GM12878 (cell line): ENCODE measurements at regions not wholly inside any gene's neighbourhood (a gene's known extent, or its start where the extent isn't known, plus 50 kb on each side); places are given as distances from the start of the nearest gene placed in this dataset.

ENCODE experiments used
- ATAC-seq: fragments of 200-7000 bp; cut with Tn5 transposase; 3 replicates; pipeline ENCODE4 v1.9.1; 2020; ENCODE audit warnings: mild to moderate bottlenecking, moderate library complexity
- BruUV-seq: library from RNA; stranded (reverse); fragments of 400-500 nt; replicated peaks from 2 replicates; lab custom pipeline; 2021; lab: Mats Ljungman, UMichigan
- CTCF ChIA-PET: fragments of 300-600 bp; sonication (Branson Sonifier 250); formaldehyde crosslinking; extraction: SDS; loops from one replicate; lab custom pipeline; 2021; ENCODE audit warnings: inconsistent platforms; lab: Yijun Ruan, JAX
- POLR2A ChIA-PET: fragments of 350-600 bp; formaldehyde crosslinking; extraction: SDS; loops from one replicate; lab custom pipeline; 2021; ENCODE audit warnings: inconsistent platforms; lab: Charles Lee
- RAD21 ChIA-PET: fragments of 300-600 bp; sonication (Branson Sonifier 250); formaldehyde crosslinking; loops from one replicate; lab custom pipeline; 2023; ENCODE audit warnings: antibody characterized with exemption; ENCODE audit not compliant: unreplicated experiment; lab: Charles Lee
- SMC1A ChIA-PET: fragments of 300-600 bp; sonication (Branson Sonifier 250); formaldehyde crosslinking; loops from one replicate; lab custom pipeline; 2023; ENCODE audit not compliant: unreplicated experiment, uncharacterized antibody; lab: Charles Lee
- DNase-seq: peaks from one replicate; pipeline ENCODE4 v3.0.0-alpha.2; 2011; ENCODE audit warnings: low read depth, low spot score
- FAIRE-seq: peaks from 3 replicates; lab custom pipeline; 2011; peaks lifted over from hg19 to GRCh38; lab: Jason Lieb, UNC
- H2AFZ ChIP-seq: 2 replicates; pipeline ENCODE4 v1.6.0; 2011; ENCODE audit warnings: low read depth, low read length, control low read depth; ENCODE audit not compliant: control insufficient read depth
- H3K27ac ChIP-seq: 2 replicates; pipeline ENCODE4 v1.5.1; 2011; ENCODE audit warnings: control low read depth; ENCODE audit not compliant: control insufficient read depth, insufficient read depth
- H3K27me3 ChIP-seq, 2 experiments: replicated peaks in 1 of 2; 2 replicates each; pipeline versions ENCODE4 v1.6.0 to v1.6.1; 2011; ENCODE audit warnings: low read length in 1 of 2; ENCODE audit not compliant: control insufficient read depth in 2 of 2, insufficient read depth in 2 of 2
- H3K36me3 ChIP-seq, 2 experiments: 2 replicates each; pipeline ENCODE4 v1.5.1; 2011; ENCODE audit warnings: low read length in 1 of 2; ENCODE audit not compliant: control insufficient read depth in 2 of 2, insufficient read depth in 2 of 2
- H3K4me1 ChIP-seq: 2 replicates; pipeline ENCODE4 v1.6.1; 2011; ENCODE audit warnings: mild to moderate bottlenecking, low read length, moderate library complexity, mixed read lengths; ENCODE audit not compliant: control insufficient read depth, insufficient read depth
- H3K4me2 ChIP-seq: 2 replicates; pipeline ENCODE4 v1.6.0; 2011; ENCODE audit warnings: control low read depth; ENCODE audit not compliant: control insufficient read depth, insufficient read depth
- H3K4me3 ChIP-seq: fragments of 200-600 bp; sonication (generic); 2 replicates; pipeline ENCODE4 v1.5.1; 2016
- H3K79me2 ChIP-seq: 2 replicates; pipeline ENCODE4 v1.6.0; 2011; ENCODE audit warnings: low read length; ENCODE audit not compliant: control insufficient read depth, insufficient read depth
- H3K9ac ChIP-seq: 2 replicates; pipeline ENCODE4 v1.8.0; 2011; ENCODE audit warnings: low read length, control low read depth, mixed read lengths; ENCODE audit not compliant: control insufficient read depth, insufficient read depth
- H3K9me3 ChIP-seq: replicated peaks from 3 replicates; pipeline ENCODE4 v1.5.1; 2011; ENCODE audit warnings: mild to moderate bottlenecking, low read length; ENCODE audit not compliant: control insufficient read depth, insufficient read depth
- H4K20me1 ChIP-seq: 2 replicates; pipeline ENCODE4 v1.6.0; 2011; ENCODE audit not compliant: control insufficient read depth, insufficient read depth
- BRCA1 ChIP-seq: IDR thresholded peaks from 2 replicates; pipeline ENCODE4 v1.6.1; 2011; ENCODE audit warnings: low read depth, low read length, improper control_type of control experiment
- CHD2 ChIP-seq: IDR thresholded peaks from 2 replicates; pipeline ENCODE4 v1.6.1; 2011; ENCODE audit warnings: low read depth, low read length, improper control_type of control experiment, borderline replicate concordance
- ELK1 ChIP-seq: IDR thresholded peaks from 2 replicates; pipeline ENCODE4 v1.6.1; 2012; ENCODE audit warnings: low read depth, low read length, improper control_type of control experiment
- ETV6 ChIP-seq, 2 experiments: fragments of 450-650 bp in 1 of 2; IDR thresholded peaks in 1 of 2; conservative IDR thresholded peaks in 1 of 2; 2 replicates each; pipeline ENCODE4 v1.6.1; 2014; ENCODE audit warnings: antibody characterized with exemption in 1 of 2, borderline replicate concordance in 1 of 2, low read depth in 1 of 2, mild to moderate bottlenecking in 1 of 2, moderate library complexity in 1 of 2
- EZH2 ChIP-seq: IDR thresholded peaks from 2 replicates; pipeline ENCODE4 v1.6.1; 2012; ENCODE audit warnings: low read depth, mild to moderate bottlenecking, control low read depth, inconsistent platforms, low read length, borderline replicate concordance; ENCODE audit not compliant: control insufficient read depth
- FOS ChIP-seq: IDR thresholded peaks from 3 replicates; pipeline ENCODE4 v1.6.1; 2011; ENCODE audit warnings: borderline replicate concordance; ENCODE audit not compliant: insufficient read length; ENCODE audit errors: extremely low read depth
- FOXK2 ChIP-seq: fragments of 450-650 bp; IDR thresholded peaks from 2 replicates; pipeline ENCODE4 v1.6.1; 2017; ENCODE audit warnings: mild to moderate bottlenecking, moderate library complexity
- RBBP5 ChIP-seq: fragments of 200-600 bp; sonication (generic); conservative IDR thresholded peaks from 2 replicates; pipeline ENCODE4 v1.6.1; 2016
- ZNF207 ChIP-seq: fragments of 450-650 bp; IDR thresholded peaks from 2 replicates; pipeline ENCODE4 v1.6.1; 2014; ENCODE audit warnings: antibody characterized with exemption, mild to moderate bottlenecking, borderline replicate concordance
- ZNF384 ChIP-seq: IDR thresholded peaks from 2 replicates; pipeline ENCODE4 v1.6.1; 2012; ENCODE audit warnings: low read depth, mild to moderate bottlenecking, low read length, improper control_type of control experiment, borderline replicate concordance
- WGBS: methylation state at CpG from one replicate; pipeline ENCODE4 v1.1.6; 2016; ENCODE audit warnings: low lambda C conversion rate; ENCODE audit not compliant: insufficient replicate concordance, insufficient coverage; ENCODE audit errors: missing lambda C conversion rate; 5-methylcytosine and 5-hydroxymethylcytosine counted together
- in situ Hi-C: fragments of 300-500 bp; cut with MboI; formaldehyde crosslinking; loops from 9 replicates; pipeline ENCODE4 v1.14.3; 2018; ENCODE audit warnings: mixed read lengths
- intact Hi-C: fragments of 100-400 bp; cut with micrococcal nuclease; formaldehyde crosslinking; loops from one replicate; pipeline ENCODE4 v1.14.2; 2022; ENCODE audit not compliant: unreplicated experiment
- TF ChIP-seq, protein P1 (sequence below): fragments of 450-650 bp; IDR thresholded peaks from 2 replicates; pipeline ENCODE4 v1.6.1; 2018; ENCODE audit warnings: borderline replicate concordance, mild to moderate bottlenecking; ENCODE audit not compliant: partially characterized antibody

- TF ChIP-seq FOS (no peak), EZH2 (no peak)
Observed at GRCh38 chr6:108751851-108752732, 96.1 kb upstream of the ARMC2 start (continued).

DNA sequence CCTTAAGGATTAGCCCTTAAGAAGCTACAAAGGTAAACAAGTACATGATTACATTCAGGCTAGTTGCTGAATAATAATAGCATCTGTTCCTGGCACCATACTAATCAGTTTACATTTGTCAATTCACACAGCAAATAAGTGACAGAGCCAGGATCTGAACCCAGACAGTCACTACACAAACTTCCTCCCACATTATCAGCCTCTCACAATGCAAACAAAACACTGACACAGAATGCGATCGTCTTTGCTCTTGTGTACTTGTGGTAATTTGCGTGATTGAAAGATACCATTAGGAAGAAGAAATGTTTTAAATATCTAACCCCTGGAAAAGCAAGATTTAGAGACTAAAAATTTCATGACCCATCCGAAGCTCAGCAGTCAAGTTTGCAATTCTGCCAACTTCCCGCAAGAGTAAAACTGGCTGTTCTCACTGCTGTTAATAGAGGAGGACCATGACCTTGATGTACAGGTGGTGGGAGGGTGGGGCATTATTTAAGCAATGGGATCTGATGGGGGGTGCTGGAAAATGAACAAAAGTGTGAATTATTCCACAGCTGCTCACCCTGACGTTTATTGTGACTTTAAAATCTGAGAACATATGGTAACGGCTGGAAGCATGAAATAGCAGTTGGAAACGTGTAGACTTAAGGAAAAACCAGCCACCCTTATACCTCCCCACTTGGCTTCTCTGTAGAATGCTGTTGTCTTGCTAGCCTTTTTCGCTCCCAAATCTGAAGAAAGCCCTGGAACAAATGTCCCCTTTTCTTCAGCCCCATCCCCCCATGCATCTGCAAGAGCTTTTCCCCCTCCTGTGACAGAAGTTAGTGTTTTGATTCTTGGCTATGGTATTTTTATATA is 95.3 kb upstream of the ARMC2 start:
- no peaks in the 10 kb centered on the region for H3K9me3 ChIP-seq
- TF ChIP-seq RBBP5 (no peak), ZNF207 (no peak), BRCA1 (no peak), FOS (no peak), FOXK2 (no peak), ZNF384 (no peak), ETV6 (conservative IDR thresholded peaks at IDR 0.05 in 1 of 2, IDR thresholded peaks at IDR 0.05 in 1 of 2; ENCODE audit: borderline replicate concordance in 1 of 2, low read depth in 1 of 2) (no peak), CHD2 (no peak), ELK1 (no peak)
- TF ChIP-seq, protein P1, sequence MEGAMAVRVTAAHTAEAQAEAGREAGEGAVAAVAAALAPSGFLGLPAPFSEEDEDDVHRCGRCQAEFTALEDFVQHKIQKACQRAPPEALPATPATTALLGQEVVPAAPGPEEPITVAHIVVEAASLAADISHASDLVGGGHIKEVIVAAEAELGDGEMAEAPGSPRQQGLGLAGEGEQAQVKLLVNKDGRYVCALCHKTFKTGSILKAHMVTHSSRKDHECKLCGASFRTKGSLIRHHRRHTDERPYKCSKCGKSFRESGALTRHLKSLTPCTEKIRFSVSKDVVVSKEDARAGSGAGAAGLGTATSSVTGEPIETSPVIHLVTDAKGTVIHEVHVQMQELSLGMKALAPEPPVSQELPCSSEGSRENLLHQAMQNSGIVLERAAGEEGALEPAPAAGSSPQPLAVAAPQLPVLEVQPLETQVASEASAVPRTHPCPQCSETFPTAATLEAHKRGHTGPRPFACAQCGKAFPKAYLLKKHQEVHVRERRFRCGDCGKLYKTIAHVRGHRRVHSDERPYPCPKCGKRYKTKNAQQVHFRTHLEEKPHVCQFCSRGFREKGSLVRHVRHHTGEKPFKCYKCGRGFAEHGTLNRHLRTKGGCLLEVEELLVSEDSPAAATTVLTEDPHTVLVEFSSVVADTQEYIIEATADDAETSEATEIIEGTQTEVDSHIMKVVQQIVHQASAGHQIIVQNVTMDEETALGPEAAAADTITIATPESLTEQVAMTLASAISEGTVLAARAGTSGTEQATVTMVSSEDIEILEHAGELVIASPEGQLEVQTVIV: no peak
- TF ChIP-seq, all 136 proteins: peak for 0
- no peak overlapping the region for H3K4me2 ChIP-seq
- no peaks in the 10 kb centered on the region for H4K20me1 ChIP-seq
- no peak overlapping the region for H3K9ac ChIP-seq
- H3K4me3 ChIP-seq: no peak overlapping the region
- peaks cover 1 to 4% of the 10 kb centered on the region in 2 experiments for H3K27me3 ChIP-seq
- ATAC-seq (no peak), DNase-seq (no peak), FAIRE-seq (no peak)
- no peaks in the 10 kb centered on the region for H3K79me2 ChIP-seq
- 56% methylated on average over 9 of the region's 9 CpGs for WGBS
- in situ Hi-C loops (no loop called here), intact Hi-C loops (no loop called here)
- POLR2A ChIA-PET: no interaction called here
- BruUV-seq: no TSS peak
- H3K36me3 ChIP-seq: no peaks in the 10 kb centered on the region
- SMC1A ChIA-PET: no interaction called here
- no peak overlapping the region for H2AFZ ChIP-seq
- CTCF ChIA-PET: no interaction called here
- peaks cover 7% of the 10 kb centered on the region for H3K4me1 ChIP-seq
- no peak overlapping the region for H3K27ac ChIP-seq
- RAD21 ChIA-PET: no interaction called here
